ENCODE measurements at regions not wholly inside any gene's neighbourhood (a gene's known extent, or its start where the extent isn't known, plus 50 kb on each side); places are given as distances from the start of the nearest gene placed in this dataset.
A peak's percentile ranks its signal among the peaks of the same experiment; 100 is the strongest.

DNA sequence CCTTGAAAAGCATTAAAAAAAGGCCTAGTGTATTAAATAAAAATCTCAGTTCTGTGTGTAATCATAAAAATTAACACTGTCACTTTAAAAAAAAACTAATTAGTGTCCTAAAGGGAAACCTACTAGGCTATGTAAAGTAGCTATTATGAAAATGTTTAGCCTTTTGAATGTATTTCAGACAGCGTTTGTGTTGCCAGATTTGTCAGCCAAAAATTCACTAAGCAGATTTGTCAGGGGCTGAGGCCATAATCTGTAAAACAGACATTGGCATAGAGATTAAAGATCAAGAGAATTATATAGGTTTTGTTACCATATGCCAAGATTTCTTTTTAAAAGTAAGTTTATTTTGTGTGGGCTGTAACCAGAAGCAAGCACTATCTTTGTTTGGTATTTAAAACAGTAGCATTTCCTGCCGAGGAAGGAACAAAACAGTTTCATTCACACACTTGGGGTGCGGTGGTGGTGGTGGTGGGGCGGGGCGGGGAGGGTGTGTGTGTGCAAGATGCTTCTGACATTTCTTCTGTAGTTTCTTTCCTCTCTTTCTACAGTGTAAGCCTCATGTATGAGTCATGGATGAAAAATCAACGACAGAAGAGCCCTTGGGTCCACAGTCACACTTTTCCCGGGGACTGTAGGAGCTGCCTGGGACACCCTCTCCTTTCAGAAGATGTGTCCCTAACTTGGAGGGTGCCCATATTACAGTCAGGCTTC lies 328.5 kb upstream of the FANCL start:
- Histone ChIP-seq H3K4me1 (ENCODE audit: control insufficient read depth in 2 of 2, insufficient read depth in 2 of 2, low read length in 2 of 2) (peaks cover 3 to 4% of the 10 kb centered on the region in 2 donors), H3K9ac (ENCODE audit: low read length) (no peak overlapping the region), H3K36me3 (replicated peaks in 1 of 2; ENCODE audit: control extremely low read depth in 1 of 2, control insufficient read depth in 1 of 2, extremely low read depth in 1 of 2, insufficient read depth in 2 of 2, low read length in 1 of 2) (no peaks in the 10 kb centered on the region), H3K27ac (ENCODE audit: low read length in 2 of 2) (no peak overlapping the region), H3K79me2 (ENCODE audit: control insufficient read depth, insufficient read depth, low read length) (no peaks in the 10 kb centered on the region), H4K20me1 (ENCODE audit: control insufficient read depth, insufficient read depth, low read length, poor library complexity, severe bottlenecking) (no peaks in the 10 kb centered on the region), H3K9me3 (ENCODE audit: control extremely low read depth in 1 of 3, control insufficient read depth in 2 of 3, insufficient read depth in 1 of 3, low read length in 2 of 3) (no peaks in the 10 kb centered on the region), H3K4me3 (ENCODE audit: control extremely low read depth in 1 of 5, extremely low read depth in 1 of 5, insufficient read depth in 1 of 5, low read depth in 2 of 5, low read length in 4 of 5) (no peak overlapping the region), H3K4me2 (replicated peaks; ENCODE audit: low read depth, low read length, poor library complexity, severe bottlenecking) (no peak overlapping the region), H2AFZ (ENCODE audit: insufficient read depth, low read depth, low read length, poor library complexity, severe bottlenecking) (peak overlapping the region; percentile 27), H3K27me3 (replicated peaks in 1 of 4; ENCODE audit: control extremely low read depth in 1 of 4, control insufficient read depth in 3 of 4, insufficient read depth in 4 of 4, low read length in 3 of 4) (no peaks in the 10 kb centered on the region)
- WGBS (ENCODE audit: insufficient coverage): 51% methylated on average over 3 of the region's 7 CpGs
- peaks cover 7% of the 10 kb centered on the region for H3K27me3 Mint-ChIP-seq
- no peak for DNase-seq
- no peak for TF ChIP-seq EZH2 (IDR thresholded peaks at IDR 0.05; ENCODE audit: borderline replicate concordance, insufficient read depth, low read depth, low read length, poor library complexity, severe bottlenecking)
- no peak for TF ChIP-seq CTCF (IDR thresholded peaks at IDR 0.05)
- intact Hi-C loops (cut with micrococcal nuclease): no loop called here
- no peaks in the 10 kb centered on the region for H3K9me3 Mint-ChIP-seq (ENCODE audit: insufficient read depth)
- H3K4me3 Mint-ChIP-seq: no peak overlapping the region
- ATAC-seq (ENCODE audit: low read depth): no peak
- peaks cover 10% of the 10 kb centered on the region for H3K4me1 Mint-ChIP-seq
- H3K27ac Mint-ChIP-seq: no peak overlapping the region
- ChIA-PET POLR2A (no interaction called here), CTCF (interaction anchor here (0.5 kb wide), 1 partner anchor 15 kb away, joined by 5 read pairs; no protein-coding TSS in a partner anchor)

GRCh38 chr2:58568901-58569300 lies 327.8 kb upstream of the FANCL start:
- CTCF ChIA-PET: no interaction called here
- Mint-ChIP-seq H3K4me3 (no peak overlapping the region), H3K4me1 (peaks cover 10% of the 10 kb centered on the region), H3K9me3 (ENCODE audit: insufficient read depth) (no peaks in the 10 kb centered on the region), H3K27ac (no peak overlapping the region), H3K27me3 (peaks cover 7% of the 10 kb centered on the region)
- Histone ChIP-seq H3K27ac (ENCODE audit: low read length in 2 of 2) (no peak overlapping the region), H3K27me3 (replicated peaks in 1 of 4; ENCODE audit: control extremely low read depth in 1 of 4, control insufficient read depth in 3 of 4, insufficient read depth in 4 of 4, low read length in 3 of 4) (no peaks in the 10 kb centered on the region), H3K4me3 (ENCODE audit: control extremely low read depth in 1 of 5, extremely low read depth in 1 of 5, insufficient read depth in 1 of 5, low read depth in 2 of 5, low read length in 4 of 5) (no peak overlapping the region), H3K9ac (ENCODE audit: low read length) (no peak overlapping the region), H3K79me2 (ENCODE audit: control insufficient read depth, insufficient read depth, low read length) (no peaks in the 10 kb centered on the region), H3K4me1 (ENCODE audit: control insufficient read depth in 2 of 2, insufficient read depth in 2 of 2, low read length in 2 of 2) (peaks cover 3 to 4% of the 10 kb centered on the region in 2 donors), H4K20me1 (ENCODE audit: control insufficient read depth, insufficient read depth, low read length, poor library complexity, severe bottlenecking) (no peaks in the 10 kb centered on the region), H3K4me2 (replicated peaks; ENCODE audit: low read depth, low read length, poor library complexity, severe bottlenecking) (no peak overlapping the region), H2AFZ (ENCODE audit: insufficient read depth, low read depth, low read length, poor library complexity, severe bottlenecking) (no peak overlapping the region), H3K36me3 (replicated peaks in 1 of 2; ENCODE audit: control extremely low read depth in 1 of 2, control insufficient read depth in 1 of 2, extremely low read depth in 1 of 2, insufficient read depth in 2 of 2, low read length in 1 of 2) (no peaks in the 10 kb centered on the region), H3K9me3 (ENCODE audit: control extremely low read depth in 1 of 3, control insufficient read depth in 2 of 3, insufficient read depth in 1 of 3, low read length in 2 of 3) (no peaks in the 10 kb centered on the region)
- POLR2A ChIA-PET: no interaction called here
- WGBS (ENCODE audit: insufficient coverage): 80% methylated on average over 1 of the region's 2 CpGs
- intact Hi-C loops (cut with micrococcal nuclease): no loop called here
- ATAC-seq (ENCODE audit: low read depth) (no peak), DNase-seq (no peak)
- TF ChIP-seq EZH2 (IDR thresholded peaks at IDR 0.05; ENCODE audit: borderline replicate concordance, insufficient read depth, low read depth, low read length, poor library complexity, severe bottlenecking) (no peak), CTCF (IDR thresholded peaks at IDR 0.05) (no peak)
